Stimulated activated CD8-positive, alpha-beta memory T cell treated with anti-CD3 and anti-CD28 coated beads, Interleukin-2, amount 100 ng/mL, for 1 hour (primary cell): ENCODE measurements at regions not wholly inside any gene's neighbourhood (a gene's known extent, or its start where the extent isn't known, plus 50 kb on each side); places are given as distances from the start of the nearest gene placed in this dataset.

Experiments
- DNase-seq, 2 donors: peaks; one replicate each; pipeline ENCODE4 v3.0.0-alpha.2; 2020; ENCODE audit warnings: low read depth in 2 of 2

GRCh38 chr2:59458800-59459199 is 1094.7 kb downstream of the BCL11A start:
- no peak for DNase-seq

DNA sequence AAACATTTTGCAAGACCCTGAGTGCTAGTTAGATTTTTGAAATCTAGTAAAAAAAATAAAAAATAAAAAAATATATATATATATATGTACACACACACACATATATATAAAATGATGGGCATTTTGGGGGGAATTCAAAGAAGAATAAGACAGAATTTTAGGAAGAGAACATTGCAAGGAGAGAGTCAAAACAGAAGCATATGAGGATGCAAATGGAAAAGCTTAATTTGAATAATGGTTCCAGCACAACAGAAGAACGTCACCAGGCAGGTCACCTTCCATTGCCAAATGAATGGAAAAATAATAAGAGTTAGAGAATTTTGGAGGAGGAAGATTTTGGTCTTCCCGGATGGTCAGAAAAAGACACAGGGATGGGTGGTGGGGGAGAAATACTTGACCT is 1097.2 kb downstream of the BCL11A start:
- DNase-seq, result no peak

GRCh38 chr2:59449274-59449673 is 1104.2 kb downstream of the BCL11A start:
- DNase-seq, result no peak

DNA sequence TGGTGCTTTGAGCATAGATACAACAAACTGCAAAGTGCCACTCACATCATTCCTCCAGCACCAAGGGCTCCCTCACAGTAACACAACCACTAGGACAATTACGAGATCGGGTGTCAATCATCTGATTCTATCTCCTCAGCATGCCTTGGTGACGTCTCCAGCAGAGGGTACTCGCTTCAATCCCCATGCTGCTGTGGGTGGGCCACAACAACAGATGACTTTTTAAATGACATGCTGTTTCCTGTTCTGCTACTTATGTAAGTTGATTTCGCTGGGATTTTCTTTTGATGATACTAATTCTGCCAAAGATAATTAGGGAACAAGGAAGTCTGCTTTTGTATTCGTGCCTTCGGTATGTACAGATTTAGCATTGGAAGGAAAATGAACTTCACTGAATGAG is 1113.0 kb downstream of the BCL11A start:
- no peak for DNase-seq

- no peak for DNase-seq
These were observed 1117.8 kb downstream of the BCL11A start for GRCh38 chr2:59435635-59436034.

DNA sequence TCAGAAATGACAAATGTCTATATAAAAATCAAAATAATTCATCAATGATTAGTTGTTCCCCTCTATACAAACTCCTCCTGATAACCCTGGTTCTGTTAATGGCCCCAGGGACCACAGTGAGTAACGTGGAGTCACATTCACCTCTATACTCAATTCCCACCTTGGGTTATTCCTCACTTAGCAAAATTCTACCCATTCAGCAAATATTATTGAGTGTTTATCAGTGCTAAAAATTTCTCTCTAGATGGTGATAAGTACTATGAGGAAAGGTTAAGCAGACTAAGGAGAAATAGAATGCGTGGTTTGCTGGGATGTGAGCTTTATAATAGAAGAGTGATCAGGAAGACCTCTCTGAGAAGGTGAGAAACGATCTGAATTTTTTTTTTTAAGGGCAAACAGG is 1124.5 kb downstream of the BCL11A start:
- DNase-seq, result no peak

- no peak for DNase-seq
These were observed 1125.5 kb downstream of the BCL11A start for GRCh38 chr2:59427980-59428379.

GRCh38 chr2:59425247-59425646 is 1128.2 kb downstream of the BCL11A start:
- DNase-seq, result no peak

DNA sequence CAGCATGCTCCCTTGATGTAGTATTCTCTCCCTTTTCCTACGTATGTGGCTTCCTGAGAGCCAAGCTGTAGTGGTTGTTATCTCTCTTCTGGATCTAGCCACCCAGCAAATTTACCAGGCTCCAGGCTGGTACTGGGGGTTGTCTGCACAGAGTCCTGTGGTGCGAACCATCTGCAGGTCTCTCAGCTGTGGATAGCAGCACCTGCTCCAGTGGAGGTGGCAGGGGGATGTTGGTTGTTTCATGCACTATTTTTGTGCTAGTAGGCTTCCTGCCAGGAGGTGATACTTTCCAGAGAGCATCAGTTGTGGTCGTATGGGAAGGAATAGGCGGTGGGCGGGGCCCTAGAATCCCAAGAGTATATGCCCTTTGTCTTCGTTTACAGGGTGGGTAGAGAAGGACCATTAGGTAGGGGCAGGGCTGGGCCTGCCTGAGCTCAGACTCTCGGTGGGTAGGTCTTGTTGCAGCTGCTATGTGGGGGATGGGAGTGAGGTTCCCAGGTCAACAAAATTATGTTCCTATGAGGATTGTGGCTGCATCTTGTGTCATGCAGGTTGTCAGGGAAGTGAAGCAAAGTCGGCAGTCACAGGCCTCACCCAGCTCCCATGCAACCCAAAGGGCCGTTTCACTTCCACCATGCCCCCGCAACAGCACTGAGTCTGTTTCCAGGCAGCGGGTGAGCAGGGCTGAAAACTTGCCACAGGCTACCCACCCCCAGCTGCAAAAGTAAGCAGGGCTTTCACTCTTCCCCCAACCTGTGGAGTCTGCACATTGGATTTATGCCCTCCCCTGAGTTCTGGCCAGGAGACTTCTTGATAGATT is 1139.5 kb downstream of the BCL11A start:
- no peak for DNase-seq

DNA sequence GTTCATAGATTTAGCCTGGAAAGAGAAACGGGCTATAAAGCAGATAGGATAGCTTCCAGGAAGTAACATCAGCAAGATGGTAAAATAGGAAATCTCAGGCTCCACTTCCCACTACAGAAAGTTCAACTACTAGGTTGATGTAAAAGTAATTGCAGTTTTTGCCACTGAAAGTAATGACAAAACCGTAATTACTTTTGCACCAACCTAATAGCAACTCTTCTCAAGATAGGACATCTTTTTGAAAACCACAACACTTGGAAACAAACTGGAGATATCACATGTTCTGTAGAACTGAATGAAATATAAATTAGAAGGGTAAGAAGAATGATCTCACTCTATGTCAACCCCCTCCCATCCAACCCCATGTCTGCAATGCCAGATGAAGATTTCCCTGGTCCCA is 1154.3 kb downstream of the BCL11A start:
- DNase-seq, result no peak

DNA sequence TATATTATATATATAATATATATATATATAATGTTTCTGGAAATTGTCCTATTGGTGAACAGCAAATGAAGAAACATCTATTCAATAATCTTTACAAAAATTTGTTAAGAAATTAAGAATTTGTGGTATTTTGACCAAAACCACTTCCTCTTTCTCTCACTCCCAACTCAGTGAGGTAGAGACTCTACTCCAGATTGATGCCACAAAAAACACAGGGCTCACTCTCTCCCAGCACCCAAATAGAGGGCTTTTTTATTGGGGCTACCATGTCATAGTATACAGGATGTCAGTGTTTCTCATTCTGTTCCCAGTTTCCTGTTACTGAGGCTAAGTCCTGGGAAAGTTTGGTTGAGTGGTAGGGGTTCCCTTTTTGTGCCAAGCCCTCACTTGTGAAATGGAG is 1155.4 kb downstream of the BCL11A start:
- DNase-seq, result no peak

GRCh38 chr2:59395119-59395518 is 1154.0 kb upstream of the FANCL start:
- no peak for DNase-seq

- no peak for DNase-seq
These were observed 1150.8 kb upstream of the FANCL start for GRCh38 chr2:59391896-59392295.

GRCh38 chr2:59390581-59390980 is 1149.5 kb upstream of the FANCL start:
- DNase-seq, result no peak

GRCh38 chr2:59389240-59389639 is 1148.1 kb upstream of the FANCL start:
- DNase-seq, result no peak

GRCh38 chr2:59385971-59386370 is 1144.8 kb upstream of the FANCL start:
- no peak for DNase-seq

DNA sequence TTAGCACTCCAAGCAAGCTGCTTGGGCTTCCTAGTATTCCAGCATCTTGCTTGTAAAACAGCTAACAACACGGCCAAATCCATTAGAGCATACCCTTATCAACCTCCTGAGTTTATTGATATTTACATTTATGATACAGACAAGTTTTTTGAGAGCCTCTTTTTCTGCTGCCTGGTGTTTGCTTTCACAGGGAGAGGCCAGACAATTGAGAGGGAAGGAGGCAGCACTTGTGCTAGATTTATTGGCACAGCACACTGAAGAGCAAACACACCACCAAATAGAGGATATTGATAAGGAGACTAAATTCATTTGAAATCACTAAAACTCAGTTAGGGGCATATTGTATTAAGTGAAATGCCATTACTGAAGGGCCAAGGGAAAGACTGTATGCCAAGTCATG is 1142.3 kb upstream of the FANCL start:
- no peak for DNase-seq

DNA sequence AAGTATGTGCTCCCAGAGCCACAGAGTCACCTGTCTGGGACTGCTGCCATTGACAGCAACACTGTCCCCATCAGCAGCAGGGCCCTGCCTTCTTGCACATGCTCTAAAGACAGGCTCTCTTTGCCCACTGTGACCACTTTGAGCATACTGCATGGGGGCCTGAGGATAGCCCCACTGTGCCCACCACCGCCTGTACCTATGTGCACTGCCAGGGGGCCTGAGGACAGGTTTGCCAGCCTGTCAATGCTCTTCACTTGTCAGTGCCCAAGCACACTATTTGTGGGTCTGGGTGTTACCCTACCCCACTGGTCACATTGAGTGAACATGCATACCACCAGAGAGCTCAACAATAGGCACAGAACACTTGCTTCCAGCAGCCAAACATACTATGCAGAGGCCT is 1137.0 kb upstream of the FANCL start:
- DNase-seq, result no peak

GRCh38 chr2:59366288-59366687 is 1125.2 kb upstream of the FANCL start:
- DNase-seq, result no peak

- no peak for DNase-seq
These were observed 1113.4 kb upstream of the FANCL start for GRCh38 chr2:59354498-59354897.

DNA sequence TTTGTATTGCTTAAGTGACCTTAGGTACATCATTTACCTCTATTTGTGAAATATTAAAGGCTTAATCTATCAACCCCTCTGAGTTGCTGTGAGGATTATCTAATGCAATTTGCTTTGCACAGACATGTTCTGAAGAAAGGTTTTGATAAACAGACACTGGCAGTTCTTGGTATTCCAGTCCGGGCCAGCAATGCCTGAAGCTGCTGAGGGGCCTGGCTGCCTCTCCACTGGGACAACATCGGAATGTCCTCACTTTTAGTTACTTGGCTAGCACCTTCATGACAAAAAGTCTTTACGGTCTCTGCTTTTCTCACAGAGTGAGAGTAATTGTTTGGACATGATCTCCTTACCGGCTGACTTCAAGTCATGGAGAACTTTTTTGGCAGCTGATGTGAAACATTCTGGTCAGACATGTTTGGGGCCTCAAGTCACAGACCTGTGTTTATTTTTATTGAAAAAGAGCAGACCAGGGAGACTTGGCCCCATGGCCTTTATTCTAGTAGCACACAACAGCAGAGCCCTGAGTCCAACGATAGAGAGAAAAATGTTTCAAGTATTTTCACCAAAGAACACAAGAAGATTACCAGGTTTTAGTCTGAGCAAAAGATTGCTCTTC is 1112.3 kb upstream of the FANCL start:
- no peak for DNase-seq

DNA sequence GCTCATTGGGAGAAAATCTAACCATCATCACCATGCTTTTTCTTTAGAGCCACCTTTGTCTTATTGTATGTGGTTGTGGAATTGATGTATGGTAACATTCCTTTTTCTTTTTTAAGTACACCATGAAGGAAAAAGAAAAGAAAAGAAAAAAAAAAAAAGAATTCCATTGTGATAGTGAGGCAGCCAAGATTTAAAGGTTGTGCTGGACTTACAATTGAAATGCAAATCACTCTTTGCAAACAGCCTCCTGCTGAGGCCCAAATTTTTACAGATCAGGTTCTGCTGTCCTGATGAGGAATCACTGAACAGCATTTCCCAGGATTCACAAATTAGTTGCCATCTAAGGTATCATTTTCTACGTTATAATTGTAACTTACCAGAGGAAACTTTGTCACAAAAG is 1101.0 kb upstream of the FANCL start:
- DNase-seq, result no peak

GRCh38 chr2:59339837-59340207 is 1098.7 kb upstream of the FANCL start:
- DNase-seq, result no peak
